ENCODE measurements at regions not wholly inside any gene's neighbourhood (a gene's known extent, or its start where the extent isn't known, plus 50 kb on each side); places are given as distances from the start of the nearest gene placed in this dataset.

GRCh38 chr9:75626860-75627259 lies 263.6 kb upstream of the PCSK5 start:
- TF ChIP-seq POLR2A (IDR thresholded peaks at IDR 0.05; ENCODE audit: low read depth, low read length) (no peak), POLR2AphosphoS5 (IDR thresholded peaks at IDR 0.05; ENCODE audit: low read depth, low read length) (no peak)

Data from GM12892 (cell line).